ENCODE measurements at regions not wholly inside any gene's neighbourhood (a gene's known extent, or its start where the extent isn't known, plus 50 kb on each side); places are given as distances from the start of the nearest gene placed in this dataset.
A peak's percentile ranks its signal among the peaks of the same experiment; 100 is the strongest.
"Not testable (repeated sequence)": the region's sequence is repeated elsewhere in the genome, so short reads cannot be mapped to it uniquely, and the experiment has no call there.

DNA sequence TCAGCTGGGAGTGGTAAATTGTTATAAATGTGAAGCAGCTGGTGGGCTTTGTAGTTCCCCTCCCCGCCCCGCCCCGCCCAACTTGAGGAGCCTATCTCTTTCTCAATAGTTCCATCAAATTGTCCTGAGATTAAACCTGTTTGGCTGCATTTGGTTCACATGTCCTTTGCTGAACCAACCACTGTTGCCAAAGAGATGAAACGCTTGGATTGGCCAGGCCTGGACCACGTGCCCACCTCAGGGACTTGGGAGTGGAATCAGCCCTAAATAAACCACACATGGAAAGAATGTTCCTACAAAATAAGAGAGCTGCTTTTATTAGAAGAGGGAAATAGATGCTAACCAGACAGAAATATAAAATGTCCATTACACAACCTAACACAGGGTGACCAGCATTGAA lies 424.9 kb upstream of the KAZN start:
- no peak overlapping the region for H3K4me3 Mint-ChIP-seq
- peaks cover 0 to 7% of the 10 kb centered on the region in 2 donors for H3K9me3 Mint-ChIP-seq
- ATAC-seq = no peak
- no peaks in the 10 kb centered on the region for H3K4me1 Mint-ChIP-seq
- peaks cover 9% of the 10 kb centered on the region for H3K27me3 Mint-ChIP-seq
- no peak overlapping the region for H3K27ac Mint-ChIP-seq
- DNase-seq = no peak

DNA sequence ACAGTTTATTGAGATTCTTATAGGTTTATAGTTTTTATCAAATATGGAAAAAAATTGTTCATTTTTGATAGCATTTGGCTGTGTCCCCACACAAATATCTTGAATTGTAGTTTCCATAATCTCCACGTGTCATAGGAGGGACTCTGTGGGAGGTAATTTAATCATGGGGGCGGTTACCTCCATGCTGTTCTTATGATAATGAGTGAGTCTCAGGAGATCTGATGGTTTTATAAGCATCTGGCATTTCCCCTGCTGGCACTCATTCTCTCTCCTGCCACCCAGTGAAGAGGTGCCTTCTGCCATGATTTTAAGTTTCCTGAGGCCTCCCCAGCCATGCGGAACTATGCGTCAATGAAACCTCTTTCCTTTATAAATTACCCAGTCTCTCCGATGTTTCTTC lies 420.6 kb upstream of the KAZN start:
- H3K27me3 Mint-ChIP-seq = peaks cover 46% of the 10 kb centered on the region
- ATAC-seq = not testable (repeated sequence)
- H3K4me1 Mint-ChIP-seq = peaks cover 21% of the 10 kb centered on the region

DNA sequence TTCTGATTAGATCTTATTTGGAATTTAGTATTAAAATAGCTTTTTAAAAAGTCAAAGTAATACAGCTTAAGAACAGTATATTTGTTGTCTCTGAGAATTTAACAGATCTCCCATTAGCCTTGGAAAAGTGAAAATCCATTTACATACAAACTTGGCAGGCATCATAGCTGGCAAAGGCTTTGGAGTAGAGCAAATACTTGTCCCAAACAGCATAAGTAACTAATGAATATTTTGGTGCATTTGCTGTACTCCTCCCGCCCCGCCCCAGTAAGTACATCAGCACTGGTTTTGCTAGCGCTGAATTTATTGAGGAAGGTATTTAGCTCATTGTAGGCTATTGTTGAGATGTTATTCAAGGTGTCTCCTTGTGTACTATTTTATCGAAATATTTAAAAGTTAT lies 417.7 kb upstream of the KAZN start:
- Mint-ChIP-seq H3K27ac (no peak overlapping the region), H3K4me1 (peaks cover 24% of the 10 kb centered on the region), H3K27me3 (peaks cover 51% of the 10 kb centered on the region), H3K4me3 (no peak overlapping the region), H3K9me3 (peaks cover 0 to 5% of the 10 kb centered on the region in 2 donors)
- no peak for DNase-seq
- no peak for ATAC-seq

More for the DNA sequence above, 420.6 kb upstream of the KAZN start:
- DNase-seq, H3K27ac Mint-ChIP-seq, H3K9me3 Mint-ChIP-seq, H3K4me3 Mint-ChIP-seq: not testable (repeated sequence)

DNA sequence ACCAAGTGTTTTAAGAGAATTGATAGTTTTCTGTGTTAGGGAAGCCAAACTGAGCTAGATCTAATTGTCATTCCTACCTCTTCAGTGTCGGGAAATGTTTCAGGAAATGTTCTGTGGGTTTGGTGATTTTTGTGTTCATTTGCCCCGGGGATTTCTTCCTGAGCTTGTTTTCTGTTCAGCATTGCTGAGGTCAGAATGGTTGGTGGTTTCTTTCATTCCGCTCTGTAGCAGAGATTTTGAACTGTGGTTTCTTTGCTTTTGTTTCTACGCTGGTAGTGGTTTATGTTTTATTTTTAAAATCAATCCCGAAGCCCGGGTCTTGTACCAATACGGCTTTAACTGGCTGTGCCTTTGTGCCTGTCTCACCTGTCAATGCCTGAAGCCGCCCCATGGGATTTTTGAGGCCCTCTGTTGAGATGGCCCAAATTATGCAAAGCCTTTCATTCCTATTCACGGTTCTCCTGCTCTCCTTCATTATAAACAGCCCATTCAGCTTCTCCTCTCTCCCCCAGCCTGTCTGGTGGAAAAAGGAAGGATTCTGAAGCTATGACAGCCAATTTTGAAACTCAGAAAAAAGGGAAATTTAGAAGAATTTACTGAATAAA lies 417.2 kb upstream of the KAZN start:
- H3K4me3 Mint-ChIP-seq = no peak overlapping the region
- peaks cover 0 to 5% of the 10 kb centered on the region in 2 donors for H3K9me3 Mint-ChIP-seq
- ATAC-seq = no peak
- peaks cover 57% of the 10 kb centered on the region for H3K27me3 Mint-ChIP-seq
- peaks cover 24% of the 10 kb centered on the region for H3K4me1 Mint-ChIP-seq
- H3K27ac Mint-ChIP-seq = no peak overlapping the region
- no peak for DNase-seq

DNA sequence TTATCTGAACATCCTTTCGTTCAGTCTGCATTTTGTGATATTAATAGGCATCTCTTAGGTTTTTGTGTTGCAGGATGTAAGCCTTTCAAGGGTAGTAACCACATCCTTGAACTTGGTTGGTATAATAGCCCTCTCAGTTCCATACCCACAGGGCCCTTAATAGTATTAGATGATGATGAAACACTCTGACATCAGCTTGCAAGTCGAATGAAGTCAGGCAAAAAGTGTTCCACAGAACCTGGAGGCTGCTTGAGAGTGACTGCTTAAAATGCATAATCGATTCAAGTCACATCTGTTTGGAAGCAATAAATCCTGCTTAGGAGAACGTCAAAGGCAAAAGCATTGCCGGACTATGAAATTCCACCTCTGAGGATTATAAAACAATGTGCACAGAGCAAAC lies 415.6 kb upstream of the KAZN start:
- Mint-ChIP-seq H3K4me1 (peaks cover 24% of the 10 kb centered on the region), H3K27me3 (peaks cover 61% of the 10 kb centered on the region), H3K27ac (peak overlapping the region; percentile 71 to 94), H3K4me3 (peak overlapping the region; percentile 15 to 24), H3K9me3 (peaks cover 0 to 5% of the 10 kb centered on the region in 2 donors)
- ATAC-seq (peak; percentile 95), DNase-seq (peak in 1 of 2 donors; percentile 15)

DNA sequence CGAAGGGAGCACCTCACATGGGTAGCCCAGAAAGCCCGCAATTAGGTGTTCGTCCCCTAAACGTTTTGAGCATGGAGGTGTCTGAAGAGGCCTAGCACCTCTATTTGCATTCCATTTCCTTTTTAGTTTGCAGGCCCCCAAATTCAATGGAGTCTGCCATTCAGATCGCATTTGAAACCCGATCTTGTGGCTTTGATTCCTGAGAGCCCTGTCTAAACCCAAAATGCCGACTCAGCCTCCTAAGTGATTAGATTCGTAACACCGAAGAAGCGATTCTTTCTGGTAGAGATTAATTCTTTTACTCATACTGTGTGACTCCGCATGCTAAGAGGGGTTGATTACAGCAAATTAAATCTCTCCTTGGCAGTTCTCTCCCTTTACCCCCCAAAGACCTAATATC lies 415.2 kb upstream of the KAZN start:
- ATAC-seq (no peak), DNase-seq (no peak)
- H3K9me3 Mint-ChIP-seq = peaks cover 0 to 5% of the 10 kb centered on the region in 2 donors
- peak overlapping the region; percentile 71 to 94 for H3K27ac Mint-ChIP-seq
- H3K4me3 Mint-ChIP-seq = no peak overlapping the region
- H3K4me1 Mint-ChIP-seq = peaks cover 24% of the 10 kb centered on the region
- H3K27me3 Mint-ChIP-seq = peaks cover 61% of the 10 kb centered on the region

DNA sequence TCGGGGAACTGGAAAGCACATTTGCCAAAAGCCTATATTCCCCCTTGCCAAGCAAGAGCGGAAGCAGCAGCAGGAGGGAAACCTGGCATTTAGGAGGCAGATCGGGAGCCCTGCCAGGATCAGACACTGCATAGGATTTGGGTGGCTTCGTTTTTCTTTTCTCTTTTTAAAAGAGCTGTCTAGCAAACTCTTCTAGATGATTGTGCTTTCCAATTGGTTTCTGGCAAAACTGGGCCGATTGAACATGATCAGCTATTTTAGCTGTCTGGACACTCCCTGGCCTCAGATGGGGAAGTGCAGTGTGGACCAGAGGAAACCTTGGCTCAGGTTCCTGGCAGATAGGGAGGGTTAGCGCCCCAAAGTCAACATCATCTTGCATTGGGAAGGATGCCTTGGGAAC lies 414.0 kb upstream of the KAZN start:
- Mint-ChIP-seq H3K9me3 (peaks cover 0 to 5% of the 10 kb centered on the region in 2 donors), H3K27ac (peak overlapping the region in 1 of 2 donors; percentile 78), H3K27me3 (peaks cover 54% of the 10 kb centered on the region), H3K4me1 (peaks cover 24% of the 10 kb centered on the region), H3K4me3 (no peak overlapping the region)
- DNase-seq (no peak), ATAC-seq (no peak)

DNA sequence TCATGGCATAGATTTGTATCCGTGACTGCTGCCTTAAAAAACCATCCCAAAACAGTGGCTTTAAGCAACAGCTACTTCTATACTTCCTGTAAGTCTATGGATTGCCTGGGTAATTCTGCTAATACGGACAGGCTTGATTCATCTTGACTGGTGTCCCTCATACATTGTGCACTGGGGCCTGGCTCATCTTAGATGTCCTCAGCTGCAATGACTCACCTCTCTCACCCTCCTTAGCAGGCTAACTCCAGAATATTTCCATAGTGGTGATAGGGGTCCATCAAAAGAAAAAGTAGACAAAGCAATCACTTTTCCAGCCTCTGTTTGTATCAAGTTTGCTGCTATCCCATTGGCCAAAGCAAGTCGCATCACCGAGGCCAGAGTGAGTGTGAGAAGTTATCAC lies 409.1 kb upstream of the KAZN start:
- no peak for ATAC-seq
- Mint-ChIP-seq H3K9me3 (peaks cover 0 to 1% of the 10 kb centered on the region in 2 donors), H3K4me3 (no peak overlapping the region), H3K27ac (no peak overlapping the region), H3K27me3 (peaks cover 26% of the 10 kb centered on the region), H3K4me1 (no peaks in the 10 kb centered on the region)
- no peak for DNase-seq

DNA sequence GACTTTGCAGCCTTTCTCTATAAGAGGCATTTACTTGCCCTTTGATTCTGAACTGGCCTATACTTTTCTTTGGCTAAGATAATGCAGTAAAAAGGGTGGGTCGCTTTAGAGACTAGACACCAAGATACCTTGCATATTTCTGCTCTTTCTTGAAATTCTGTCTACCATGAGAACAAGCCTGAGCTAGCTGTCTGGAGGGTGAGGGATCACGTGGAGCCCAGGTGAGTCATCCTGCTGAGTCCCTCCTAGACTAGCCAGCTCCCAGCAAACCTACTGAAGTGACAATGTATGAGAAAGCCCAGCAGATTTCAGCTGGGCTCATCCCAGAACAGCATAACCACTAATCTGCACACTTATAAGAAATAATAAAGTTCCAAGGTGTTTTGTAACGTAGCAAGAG lies 408.0 kb upstream of the KAZN start:
- DNase-seq = no peak
- no peak for ATAC-seq
- peaks cover 20% of the 10 kb centered on the region for H3K27me3 Mint-ChIP-seq

DNA sequence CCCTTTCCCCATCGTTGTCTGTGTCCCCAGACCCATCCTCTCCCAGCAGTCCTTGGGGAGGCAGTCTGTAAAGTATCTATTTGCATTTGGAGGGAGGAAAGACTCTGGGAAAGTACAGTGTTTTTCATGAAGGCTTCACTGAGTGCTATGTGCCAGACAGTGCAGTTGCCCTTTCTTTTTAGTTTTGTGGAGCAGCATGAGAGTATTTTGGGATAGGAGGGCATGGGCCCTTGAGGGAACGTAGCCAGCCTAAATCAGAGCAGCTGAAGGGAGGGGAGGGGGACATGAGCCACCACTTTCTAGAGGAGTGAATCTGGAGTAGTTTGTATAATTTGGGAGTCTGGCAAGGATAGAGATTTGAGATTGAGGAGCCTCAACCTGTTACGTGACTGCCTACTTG lies 404.0 kb upstream of the KAZN start:
- Mint-ChIP-seq H3K27ac (peak overlapping the region in 1 of 2 donors; percentile 63), H3K9me3 (no peaks in the 10 kb centered on the region), H3K4me3 (no peak overlapping the region)

More for the DNA sequence above, 408.0 kb upstream of the KAZN start:
- Mint-ChIP-seq H3K27ac (no peak overlapping the region), H3K4me1 (no peaks in the 10 kb centered on the region), H3K4me3 (no peak overlapping the region), H3K9me3 (no peaks in the 10 kb centered on the region)

DNA sequence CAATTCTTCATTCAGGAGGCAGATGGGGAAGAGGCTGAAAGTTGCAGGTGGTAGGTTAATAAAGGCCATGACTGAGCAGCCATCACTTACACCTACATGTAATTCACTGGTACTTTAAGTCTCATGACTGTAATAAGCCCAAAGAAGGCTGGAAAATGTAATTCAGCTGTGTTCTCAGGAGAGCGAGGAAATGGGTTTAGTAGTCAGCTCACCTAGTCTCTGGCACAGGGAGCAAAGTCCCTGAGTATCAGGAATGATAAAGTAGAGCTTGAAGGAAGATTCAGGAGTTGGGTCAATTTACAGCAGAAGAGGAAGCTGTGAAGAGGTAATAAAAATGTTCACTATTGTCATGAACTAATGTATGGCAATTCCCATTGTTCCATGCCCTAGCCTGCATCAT lies 393.4 kb upstream of the KAZN start:
- no peak overlapping the region for H3K4me3 Mint-ChIP-seq
- H3K27ac Mint-ChIP-seq = no peak overlapping the region
- DNase-seq = no peak
- no peaks in the 10 kb centered on the region for H3K27me3 Mint-ChIP-seq
- ATAC-seq = no peak
- no peaks in the 10 kb centered on the region for H3K4me1 Mint-ChIP-seq
- H3K9me3 Mint-ChIP-seq = no peaks in the 10 kb centered on the region

More for the DNA sequence above, 404.0 kb upstream of the KAZN start:
- H3K27me3 Mint-ChIP-seq = peaks cover 8% of the 10 kb centered on the region
- H3K4me1 Mint-ChIP-seq = no peaks in the 10 kb centered on the region
- ATAC-seq = no peak
- no peak for DNase-seq

DNA sequence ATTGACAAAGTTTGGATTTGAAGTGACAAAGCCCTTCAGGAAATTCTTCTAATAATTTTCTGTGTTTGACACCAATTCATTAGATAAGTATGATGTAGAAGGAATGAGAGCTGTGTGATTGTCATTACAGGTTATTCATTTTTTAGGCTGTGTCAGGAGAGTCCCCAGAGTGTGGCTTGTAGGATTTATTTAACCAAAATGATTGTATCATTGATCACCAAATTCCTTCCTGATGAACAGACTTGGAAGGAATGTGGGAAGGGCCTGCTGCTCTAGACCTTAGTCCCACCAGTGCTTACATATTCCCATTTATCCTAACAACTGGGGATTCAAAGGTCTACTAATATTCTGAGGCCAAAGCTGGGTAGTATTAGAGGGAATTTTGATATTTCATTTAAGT lies 383.3 kb upstream of the KAZN start:
- no peak for ATAC-seq
- H3K27ac Mint-ChIP-seq = no peak overlapping the region
- no peak overlapping the region for H3K4me3 Mint-ChIP-seq
- peaks cover 0 to 13% of the 10 kb centered on the region in 2 donors for H3K9me3 Mint-ChIP-seq
- no peaks in the 10 kb centered on the region for H3K4me1 Mint-ChIP-seq
- H3K27me3 Mint-ChIP-seq = peaks cover 7% of the 10 kb centered on the region
- no peak for DNase-seq

DNA sequence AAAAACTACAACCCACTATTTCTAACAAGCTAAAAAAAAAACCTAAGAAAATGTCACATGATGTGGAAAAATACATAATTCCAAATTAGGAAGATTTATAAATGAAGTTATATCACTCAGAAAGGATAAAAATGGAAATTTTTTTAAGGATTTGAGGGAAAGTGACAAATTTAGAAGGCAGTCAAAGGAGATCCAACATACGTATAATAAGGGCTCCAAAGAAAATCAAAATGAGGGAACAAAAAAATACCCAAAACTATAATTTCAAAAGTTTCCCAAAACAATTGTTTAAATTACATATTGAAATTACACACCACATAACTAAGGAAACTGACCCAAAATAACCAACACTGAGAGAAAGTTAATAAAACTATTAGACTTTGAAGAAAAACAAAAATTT lies 381.1 kb upstream of the KAZN start:
- ATAC-seq = no peak
- Mint-ChIP-seq H3K27ac (no peak overlapping the region), H3K27me3 (peaks cover 7% of the 10 kb centered on the region), H3K9me3 (peaks cover 0 to 13% of the 10 kb centered on the region in 2 donors), H3K4me1 (no peaks in the 10 kb centered on the region), H3K4me3 (no peak overlapping the region)
- no peak for DNase-seq

DNA sequence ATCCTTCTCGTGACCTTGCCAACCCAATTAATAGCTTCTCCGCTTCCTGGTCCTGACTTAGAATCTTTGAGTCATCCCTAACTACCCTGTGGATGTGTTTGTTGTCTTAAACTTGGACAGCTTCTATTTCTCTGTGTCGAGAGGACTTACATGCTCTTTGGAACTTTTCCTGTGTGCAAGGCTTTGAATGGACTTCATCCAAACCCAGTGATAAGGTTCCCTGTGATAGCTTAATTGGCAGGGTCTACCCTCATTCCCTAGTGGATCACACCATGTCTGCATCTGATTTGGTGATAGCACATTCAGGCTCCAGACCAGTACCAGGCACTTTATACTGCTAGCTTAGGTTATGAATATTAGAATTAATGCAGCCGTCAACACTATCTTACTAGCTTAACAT lies 378.2 kb upstream of the KAZN start:
- Mint-ChIP-seq H3K4me3 (no peak overlapping the region), H3K4me1 (no peaks in the 10 kb centered on the region), H3K27ac (no peak overlapping the region), H3K27me3 (peaks cover 7% of the 10 kb centered on the region), H3K9me3 (peaks cover 6 to 16% of the 10 kb centered on the region in 2 donors)
- ATAC-seq (no peak), DNase-seq (no peak)

DNA sequence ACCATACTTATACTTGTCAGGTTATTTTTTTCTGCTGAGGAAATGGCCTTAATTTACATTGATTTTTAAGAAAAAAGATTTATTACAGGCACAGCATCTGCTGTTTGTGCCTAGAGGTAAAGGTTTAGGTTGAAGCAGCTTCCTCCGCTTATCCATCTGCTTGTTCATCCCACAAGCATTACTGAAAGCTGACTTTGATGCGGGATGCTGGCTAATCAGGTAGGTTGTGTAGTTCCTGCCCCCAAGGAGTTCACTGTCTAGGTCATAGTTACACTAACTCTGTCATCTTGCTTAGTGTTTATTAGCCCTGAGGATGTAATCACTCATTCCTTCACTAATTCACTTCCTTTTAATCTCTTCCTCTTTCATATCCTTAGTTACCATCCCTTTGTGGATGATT lies 377.7 kb upstream of the KAZN start:
- peaks cover 7% of the 10 kb centered on the region for H3K27me3 Mint-ChIP-seq
- H3K4me3 Mint-ChIP-seq = no peak overlapping the region
- H3K4me1 Mint-ChIP-seq = no peaks in the 10 kb centered on the region
- peaks cover 6 to 16% of the 10 kb centered on the region in 2 donors for H3K9me3 Mint-ChIP-seq
- H3K27ac Mint-ChIP-seq = no peak overlapping the region
- no peak for DNase-seq
- ATAC-seq = no peak

DNA sequence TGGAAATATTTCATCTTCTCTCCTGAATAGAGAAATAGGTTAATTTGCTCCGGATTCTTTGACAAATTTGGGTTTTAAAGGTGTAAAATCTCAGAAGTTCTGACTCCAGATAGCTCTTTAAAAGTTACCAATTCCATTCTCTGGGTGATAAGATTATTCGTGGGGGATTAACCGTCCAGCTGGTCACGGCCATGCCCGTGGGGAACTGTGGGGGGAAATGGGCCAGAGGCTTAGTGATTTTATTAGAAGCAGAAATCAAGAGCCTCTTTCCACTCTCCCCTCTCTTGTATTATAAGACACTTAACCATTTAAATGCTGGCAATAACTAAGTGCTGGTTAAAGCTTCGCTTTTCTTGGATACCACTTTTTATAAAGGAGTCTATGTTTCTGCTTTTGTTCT lies 376.4 kb upstream of the KAZN start:
- peaks cover 6 to 9% of the 10 kb centered on the region in 2 donors for H3K9me3 Mint-ChIP-seq
- H3K4me1 Mint-ChIP-seq = no peaks in the 10 kb centered on the region
- peaks cover 7% of the 10 kb centered on the region for H3K27me3 Mint-ChIP-seq
- H3K27ac Mint-ChIP-seq = no peak overlapping the region
- ATAC-seq = no peak
- DNase-seq = no peak
- no peak overlapping the region for H3K4me3 Mint-ChIP-seq

DNA sequence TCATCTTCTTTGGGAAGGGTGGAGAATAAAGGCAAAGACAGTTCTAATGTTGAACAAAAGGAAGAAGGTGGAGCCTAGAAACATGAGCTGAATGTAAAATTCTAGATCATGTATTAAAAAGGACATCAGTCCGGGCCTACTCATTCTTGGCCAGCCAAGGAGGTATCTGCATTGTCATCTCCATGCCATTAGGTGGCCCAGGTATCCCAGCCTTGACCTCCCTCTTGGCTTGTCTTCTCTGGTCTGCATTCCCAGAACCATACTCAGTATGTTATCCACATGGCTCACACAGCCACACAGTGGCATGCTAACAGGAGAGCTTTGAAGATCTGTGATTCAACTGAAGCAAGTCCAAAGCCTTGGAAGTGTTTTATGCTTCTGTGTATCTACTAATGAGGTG lies 369.8 kb upstream of the KAZN start:
- no peak for DNase-seq
- ATAC-seq = no peak
- no peak overlapping the region for H3K27ac Mint-ChIP-seq
- H3K4me3 Mint-ChIP-seq = no peak overlapping the region
- peaks cover 10 to 13% of the 10 kb centered on the region in 2 donors for H3K9me3 Mint-ChIP-seq
- no peaks in the 10 kb centered on the region for H3K4me1 Mint-ChIP-seq
- peaks cover 7% of the 10 kb centered on the region for H3K27me3 Mint-ChIP-seq
